ENCODE measurements at regions not wholly inside any gene's neighbourhood (a gene's known extent, or its start where the extent isn't known, plus 50 kb on each side); places are given as distances from the start of the nearest gene placed in this dataset.

GRCh38 chr3:177517906-177518305, 320.6 kb upstream of the TBL1XR1 start:
- no peak for DNase-seq

GRCh38 chr3:177519588-177519987, 322.3 kb upstream of the TBL1XR1 start:
- no peak for DNase-seq

- DNase-seq, result peak; percentile 29
Observed at GRCh38 chr3:177521305-177521704, 324.0 kb upstream of the TBL1XR1 start.

DNA sequence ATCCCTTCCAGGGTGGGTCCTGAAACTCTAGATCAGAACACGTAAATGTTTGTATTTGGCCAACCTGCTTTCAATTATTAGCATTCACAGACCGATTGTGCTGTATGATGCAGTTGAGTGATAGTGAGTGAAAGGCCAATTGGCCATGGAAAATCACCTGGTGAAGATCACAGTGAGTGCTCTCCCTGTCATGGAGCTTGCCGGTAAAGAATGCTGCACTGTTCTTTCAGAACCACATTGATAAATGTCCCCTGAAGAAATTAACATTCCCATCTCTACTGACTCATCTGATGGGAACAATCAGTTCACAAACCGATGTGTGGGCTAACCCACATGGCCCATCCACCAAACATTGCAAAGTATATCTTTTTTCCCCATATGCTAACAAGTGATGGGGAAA, 324.8 kb upstream of the TBL1XR1 start:
- DNase-seq, result no peak

DNA sequence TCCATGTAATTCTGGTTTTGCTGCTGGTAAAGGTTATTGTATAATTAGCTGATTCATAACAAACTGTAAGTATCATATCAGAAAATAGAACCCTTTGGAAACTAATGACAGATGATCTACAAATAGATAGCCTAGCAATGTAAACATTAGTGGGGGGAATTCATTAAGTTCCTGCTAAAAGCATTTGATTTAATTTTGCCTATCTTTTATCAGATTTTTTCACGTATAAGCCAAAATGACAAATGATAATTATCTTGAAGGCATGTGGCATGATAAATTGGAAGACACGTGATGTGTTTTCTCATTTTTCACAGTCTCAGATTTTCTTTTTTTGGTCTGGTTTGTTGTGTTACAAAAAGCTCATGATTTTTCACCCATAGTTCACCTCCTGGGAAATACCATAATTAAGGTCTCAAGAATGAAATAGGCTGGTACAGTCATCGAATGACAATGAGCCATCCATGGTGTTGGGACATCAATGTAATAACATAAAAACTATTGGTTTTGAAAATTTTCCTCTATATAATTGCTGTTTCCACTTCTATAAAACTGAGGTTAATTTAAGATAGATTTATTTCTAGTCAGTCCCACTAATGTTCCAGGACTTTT, 325.9 kb upstream of the TBL1XR1 start:
- DNase-seq, result no peak

DNA sequence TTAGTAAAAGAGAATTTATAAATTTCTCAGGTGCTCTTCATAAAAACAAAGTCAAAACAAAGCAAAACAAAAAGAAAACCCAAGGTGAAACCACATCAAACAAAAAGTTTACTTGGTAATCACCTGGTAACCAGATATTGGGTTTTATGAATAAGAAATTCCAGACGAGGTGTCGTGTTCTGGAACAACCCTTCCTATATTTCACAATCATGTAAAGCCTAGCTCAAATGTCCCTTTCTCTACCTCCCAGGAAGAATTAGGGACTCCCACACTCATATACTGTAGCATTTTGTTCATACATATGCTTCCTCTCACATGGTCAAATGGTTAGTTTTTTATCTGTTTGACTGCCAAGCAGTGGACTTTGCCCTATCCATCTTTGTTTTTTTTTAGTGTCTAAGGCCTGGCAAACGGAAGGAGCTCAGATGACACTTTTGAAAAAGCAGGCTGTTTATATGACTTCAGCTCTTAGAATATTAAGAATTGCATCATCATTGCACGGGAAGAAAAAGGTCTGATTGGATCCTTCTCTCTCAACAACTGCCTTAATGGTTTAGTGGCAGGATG, 326.7 kb upstream of the TBL1XR1 start:
- no peak for DNase-seq

DNA sequence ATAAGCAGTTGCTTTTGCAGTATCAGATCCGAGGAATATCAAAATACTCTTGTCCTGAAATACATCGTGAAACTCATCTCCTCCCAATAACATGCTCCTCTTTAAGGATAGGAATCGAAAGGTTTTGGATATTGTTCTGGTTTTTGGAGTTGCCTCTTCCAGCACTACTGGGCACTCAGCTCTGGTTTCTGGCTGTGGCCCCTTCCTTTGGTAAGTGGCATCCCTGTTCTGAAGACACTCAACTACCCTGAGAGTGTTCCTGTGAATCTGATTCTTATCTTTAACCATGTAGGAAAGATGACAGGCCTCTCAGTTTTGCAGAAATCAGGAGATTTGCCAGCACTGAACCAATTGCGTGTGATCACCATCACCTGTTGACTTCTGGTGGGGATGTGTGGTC, 327.5 kb upstream of the TBL1XR1 start:
- no peak for DNase-seq

DNA sequence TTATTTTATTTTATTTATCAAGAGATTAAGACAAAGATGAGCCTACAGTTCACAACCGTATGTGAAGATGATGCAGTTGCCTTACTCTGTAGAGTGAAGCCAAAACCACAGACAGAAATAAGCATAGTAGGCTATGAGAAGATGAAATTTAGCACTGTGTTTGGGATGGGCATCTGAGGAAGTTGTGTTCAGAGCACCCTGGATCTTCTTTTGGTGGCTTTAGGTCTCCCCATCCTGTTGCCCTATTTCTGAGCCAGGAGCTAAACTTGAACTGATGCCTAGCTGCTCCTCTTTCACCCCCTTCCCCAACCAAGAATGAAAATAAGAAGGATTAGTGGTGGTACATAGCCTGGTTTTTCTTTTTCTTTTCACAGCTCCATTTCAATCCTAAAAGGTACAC, 328.1 kb upstream of the TBL1XR1 start:
- no peak for DNase-seq

- no peak for DNase-seq
Observed at GRCh38 chr3:177525987-177526712, 328.9 kb upstream of the TBL1XR1 start.

GRCh38 chr3:177527182-177527581, 329.9 kb upstream of the TBL1XR1 start:
- no peak for DNase-seq

DNA sequence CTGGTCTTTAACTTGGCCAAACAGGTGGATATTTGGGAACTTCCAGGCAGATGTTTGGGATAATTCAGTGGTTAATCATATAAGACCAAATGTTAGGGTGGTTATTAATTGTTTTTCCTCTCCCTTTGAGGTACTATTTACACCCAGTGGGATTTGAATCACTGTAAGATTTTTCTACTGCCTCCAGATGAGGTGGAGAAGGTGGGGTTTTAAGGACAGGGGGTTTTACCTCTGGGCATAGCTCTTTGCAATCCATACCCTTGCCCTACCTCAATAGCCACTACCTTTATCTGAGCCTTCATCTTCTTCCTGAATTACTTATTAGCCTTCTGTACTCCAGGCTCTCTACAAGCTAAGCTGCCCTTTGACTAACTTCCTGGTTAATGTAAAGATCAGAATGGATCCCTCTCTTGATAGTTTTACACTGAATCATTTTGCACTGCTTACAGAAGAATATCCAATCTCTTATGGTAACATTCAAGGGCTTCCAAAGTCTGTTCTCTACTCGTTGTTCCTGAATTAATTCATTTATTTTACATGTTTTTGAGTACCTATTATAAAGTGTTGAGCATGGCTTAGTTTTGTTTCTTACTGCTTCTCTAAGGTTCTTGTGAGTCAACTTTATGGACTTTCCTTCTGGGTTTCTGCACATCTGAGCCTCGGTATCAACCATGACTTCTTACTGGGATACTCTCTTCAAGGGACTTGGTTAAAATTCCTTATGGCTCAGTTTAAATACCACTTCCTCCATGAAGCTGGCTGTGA, 331.2 kb upstream of the TBL1XR1 start:
- no peak for DNase-seq

- no peak for DNase-seq
Observed at GRCh38 chr3:177529071-177529550, 331.8 kb upstream of the TBL1XR1 start.

- DNase-seq, result no peak
Observed at GRCh38 chr3:177529716-177530335, 332.5 kb upstream of the TBL1XR1 start.

DNA sequence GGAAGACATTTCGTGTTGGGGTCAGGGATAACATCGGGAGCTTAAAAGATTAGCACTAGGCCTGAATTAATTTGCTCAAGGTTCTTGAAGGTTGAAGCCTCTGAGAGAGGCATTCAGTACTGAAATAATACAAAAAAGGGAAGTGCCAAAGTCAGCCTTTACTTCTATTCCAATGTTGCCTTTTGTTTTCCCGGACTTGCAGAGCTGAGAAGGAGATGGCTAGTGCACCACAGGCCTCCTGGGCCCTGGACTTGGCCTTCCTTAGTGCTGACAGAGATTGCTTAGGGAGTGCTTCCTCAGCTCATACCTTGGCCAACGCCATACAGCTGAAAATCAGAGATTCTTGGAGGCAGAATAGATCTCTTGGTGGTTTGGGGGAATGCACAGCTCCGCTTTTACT, 333.6 kb upstream of the TBL1XR1 start:
- DNase-seq, result no peak

DNA sequence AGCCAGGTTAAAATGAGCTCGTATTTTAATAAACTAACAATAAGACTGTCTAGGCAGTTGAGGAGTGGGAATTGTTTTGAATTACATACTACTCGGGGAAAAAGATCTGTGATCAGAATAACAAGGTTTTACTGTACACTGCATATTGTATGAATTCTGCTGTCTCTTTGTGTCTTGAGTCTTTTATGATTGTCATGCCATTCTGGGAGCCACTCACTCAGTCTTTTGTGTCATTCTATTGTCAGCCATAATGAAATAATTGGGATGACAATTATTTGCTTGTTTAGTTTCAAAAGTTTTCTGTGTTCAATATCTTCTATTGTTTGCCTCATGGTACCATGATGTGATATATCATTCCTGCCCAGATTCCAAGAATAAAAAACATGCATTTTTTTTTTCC, 339.6 kb upstream of the TBL1XR1 start:
- DNase-seq, result no peak

DNA sequence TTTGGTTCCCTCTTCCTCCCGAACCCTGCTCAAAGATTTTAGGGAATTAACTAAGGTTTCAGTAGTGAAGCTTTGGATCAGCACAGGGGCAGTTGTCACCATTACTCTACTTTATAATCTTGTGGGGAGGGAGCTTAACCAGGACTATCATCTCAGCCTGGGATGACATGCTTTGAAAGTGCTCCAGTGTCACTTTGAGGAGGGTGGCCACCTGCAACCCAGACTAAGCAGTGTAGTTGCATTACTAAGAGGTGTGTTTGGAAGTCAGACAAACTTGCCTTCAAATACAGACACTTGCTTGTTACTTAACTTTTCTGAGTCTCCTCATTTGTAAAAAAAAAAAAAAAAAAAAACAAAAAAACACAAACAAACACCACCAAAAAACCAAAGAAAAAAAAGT, 340.3 kb upstream of the TBL1XR1 start:
- DNase-seq, result no peak

DNA sequence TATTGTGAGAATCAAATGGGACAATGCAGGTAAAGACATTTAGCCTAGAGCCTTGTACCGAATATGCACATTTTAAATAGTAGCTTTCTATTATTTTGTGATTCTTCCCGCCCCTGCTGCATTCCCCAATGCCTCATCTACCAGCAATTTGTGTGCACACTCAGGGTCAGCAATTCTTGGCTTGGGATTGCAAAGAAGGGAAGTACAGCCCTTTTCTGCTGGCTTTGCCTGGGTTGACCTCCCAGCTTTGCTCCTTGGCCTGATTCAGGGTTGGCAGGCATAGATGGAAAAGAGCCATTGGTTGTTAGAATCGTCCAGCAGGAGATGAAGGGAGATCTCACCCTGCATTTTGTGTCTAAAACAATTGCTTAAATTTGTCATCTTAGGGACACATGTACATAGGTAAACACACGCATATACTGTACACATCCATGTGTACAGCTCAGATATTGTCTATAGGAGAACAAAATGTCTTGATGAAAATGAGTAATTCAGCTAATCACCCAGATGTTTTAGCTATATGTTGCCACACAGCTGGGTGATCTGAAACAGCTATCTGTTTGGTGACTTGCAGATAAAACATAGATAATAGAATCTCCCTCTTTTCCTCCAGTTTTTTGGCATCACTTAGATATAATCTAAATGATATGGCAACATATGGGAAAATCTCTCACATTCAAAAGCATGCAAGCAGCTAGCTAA, 340.9 kb upstream of the TBL1XR1 start:
- no peak for DNase-seq

DNA sequence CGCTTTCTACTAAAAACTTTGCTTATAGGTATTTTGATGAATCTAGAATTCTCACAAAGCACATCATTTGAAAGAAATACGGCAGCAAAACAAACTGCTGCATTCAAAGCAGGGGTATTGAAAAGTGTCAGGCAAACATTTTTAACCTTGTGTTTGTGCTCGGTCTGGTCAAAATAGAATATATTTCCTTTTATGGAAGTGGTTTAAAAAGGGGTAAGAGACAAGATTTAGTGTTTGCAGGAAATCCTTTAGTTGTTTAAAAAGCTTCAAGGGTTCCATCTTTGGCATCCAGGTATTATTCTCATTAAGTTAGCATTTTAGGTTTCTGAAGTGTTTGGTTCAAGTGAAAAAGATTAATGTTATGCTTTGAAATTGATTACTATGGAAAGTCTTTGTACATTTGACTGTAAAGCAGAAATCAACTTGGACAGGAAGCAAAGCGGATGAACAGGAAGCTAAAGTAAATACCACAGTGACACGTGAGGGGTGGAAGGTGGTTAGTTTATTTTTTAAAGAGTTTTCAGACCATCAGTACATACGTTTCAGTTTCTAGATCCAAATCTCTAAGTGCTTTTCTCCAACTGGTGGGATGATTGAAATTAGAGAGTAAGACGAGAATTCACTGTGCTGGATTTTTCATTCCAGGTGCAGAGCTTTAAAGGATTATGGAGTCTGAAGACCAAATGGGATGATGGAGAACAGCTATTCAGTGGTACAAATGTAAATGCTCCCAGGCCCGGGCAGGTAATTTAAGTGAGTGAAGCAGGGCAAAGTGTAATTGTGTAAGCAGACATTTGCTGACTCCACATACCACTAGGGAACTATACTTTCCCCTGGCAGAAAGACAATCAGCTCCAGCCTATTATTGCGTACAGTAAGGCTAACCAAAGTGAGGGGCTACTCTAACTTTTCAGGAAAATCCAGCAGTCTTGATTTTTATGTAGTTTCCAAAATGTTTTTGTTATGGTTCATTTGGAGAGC, 341.8 kb upstream of the TBL1XR1 start:
- no peak for DNase-seq

DNA sequence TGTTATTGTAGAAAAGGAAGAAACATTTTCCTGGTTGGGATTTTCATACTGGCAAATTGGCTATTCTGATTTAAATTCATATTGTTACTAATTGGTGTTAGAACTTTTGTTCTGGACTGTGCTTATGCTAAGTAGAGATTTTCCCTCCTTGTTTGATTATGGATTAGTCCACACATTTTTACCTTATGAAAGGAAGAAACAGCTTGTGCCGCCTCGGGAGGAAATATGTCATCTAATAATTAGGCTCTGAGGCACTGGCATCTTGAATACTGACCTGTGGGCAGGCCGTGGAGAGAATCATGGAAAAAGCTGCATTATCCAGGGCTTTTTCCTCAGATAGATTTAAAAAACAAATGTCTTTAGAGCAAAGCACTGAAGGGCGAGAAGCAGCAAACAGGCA, 344.3 kb upstream of the TBL1XR1 start:
- DNase-seq, result no peak

DNA sequence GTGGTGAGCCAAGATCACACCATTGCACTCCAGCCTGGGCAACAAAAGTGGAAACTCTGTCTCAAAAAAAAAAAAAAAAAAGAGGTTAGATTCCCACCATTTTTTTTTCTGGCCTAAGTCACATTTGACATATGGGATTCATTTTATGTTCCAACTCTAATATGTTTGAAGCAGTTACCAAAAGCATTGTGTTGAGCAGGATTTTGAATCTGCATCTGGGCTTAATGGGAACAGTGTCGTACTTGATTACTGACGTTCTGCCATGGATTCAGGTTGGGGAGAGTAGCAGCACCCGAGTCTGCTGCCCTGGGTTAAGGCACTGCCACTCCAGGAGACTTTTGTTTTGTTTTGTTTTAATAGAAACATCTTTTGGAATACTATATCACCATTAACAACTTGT, 348.7 kb upstream of the TBL1XR1 start:
- no peak for DNase-seq

DNA sequence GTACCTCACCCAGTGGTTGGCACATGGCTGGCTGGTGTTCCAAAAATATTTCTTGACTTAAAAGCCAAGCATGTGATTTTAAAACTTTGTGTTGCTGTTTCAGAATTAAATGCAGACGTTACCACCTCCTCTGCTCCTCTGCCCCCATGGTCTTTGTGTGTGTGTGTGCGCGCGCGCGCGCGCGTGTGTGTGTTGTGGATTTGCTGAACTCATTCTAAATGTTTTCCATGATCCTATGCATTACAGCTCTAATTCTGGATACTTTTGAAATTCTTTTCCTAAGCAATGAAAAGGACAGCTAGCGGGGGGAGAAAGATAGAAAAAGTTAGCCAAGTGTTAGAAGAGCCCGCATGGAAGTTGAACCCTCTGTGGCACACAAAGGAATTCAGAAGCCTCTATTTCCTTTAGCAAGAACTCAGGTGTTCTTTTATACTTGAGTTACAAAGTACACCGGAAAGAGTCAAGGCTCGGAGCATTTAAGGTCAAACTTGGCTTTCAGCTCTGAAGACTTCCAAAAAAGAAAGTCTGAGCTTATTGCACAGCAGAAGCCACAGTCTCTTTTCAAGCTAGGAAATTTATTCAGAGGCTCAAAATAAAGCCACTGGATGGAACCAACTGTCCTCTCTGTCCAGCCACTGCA, 350.5 kb upstream of the TBL1XR1 start:
- no peak for DNase-seq

Measured in NCI-H2029 (cell line).